Cortex of kidney (tissue), 1 donor: ENCODE measurements at regions not wholly inside any gene's neighbourhood (a gene's known extent, or its start where the extent isn't known, plus 50 kb on each side); places are given as distances from the start of the nearest gene placed in this dataset.
A peak's percentile ranks its signal among the peaks of the same experiment; 100 is the strongest.
"Not testable (repeated sequence)": the region's sequence is repeated elsewhere in the genome, so short reads cannot be mapped to it uniquely, and the experiment has no call there.

Experiments
- DNase-seq: peaks from one replicate; lab custom pipeline; 2025; lab: John Stamatoyannopoulos, UW

DNA sequence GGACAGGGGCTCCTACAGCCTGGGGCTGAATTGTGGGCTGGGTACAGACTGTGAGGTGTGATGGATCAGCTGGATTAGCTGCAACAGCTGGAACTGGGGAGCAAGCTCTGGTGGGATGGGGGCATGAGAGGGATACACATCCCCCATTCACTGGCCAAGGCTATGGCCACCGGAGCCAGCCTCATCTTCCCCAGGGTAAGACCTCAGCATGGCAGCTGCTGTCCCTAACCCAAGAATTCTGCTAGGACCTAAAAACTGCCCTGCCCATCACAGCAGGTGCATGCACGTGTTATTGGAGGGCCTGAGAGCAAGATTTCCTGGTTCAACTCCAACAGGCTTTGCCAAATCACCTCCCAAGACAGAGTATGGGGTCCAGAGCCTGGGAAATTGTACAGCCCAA is 258.6 kb upstream of the AGTR2 start:
- no peak for DNase-seq

DNA sequence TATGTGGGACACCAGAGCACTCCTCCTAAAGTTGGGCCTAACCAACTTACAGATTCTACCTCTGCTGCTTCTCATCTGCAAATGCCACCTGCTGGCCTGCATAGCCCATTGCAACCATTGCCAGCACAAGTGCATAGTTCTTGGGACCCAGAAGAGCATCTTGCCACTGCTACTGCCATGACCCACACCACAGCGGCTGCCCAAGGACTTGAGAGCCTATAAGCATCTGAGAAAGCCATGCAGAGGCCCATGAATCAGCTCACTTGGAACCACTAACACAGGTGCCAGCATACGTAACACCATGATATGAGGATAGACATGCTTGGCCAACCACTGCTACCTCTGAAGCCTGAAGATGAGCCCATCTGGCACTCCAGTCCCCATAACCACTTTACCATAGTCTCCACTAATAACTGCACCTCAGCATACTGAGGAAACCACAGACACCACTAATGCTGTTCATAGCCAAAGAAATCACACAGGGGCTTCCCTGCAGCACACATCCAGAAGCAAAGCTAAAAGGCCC is 258.1 kb upstream of the AGTR2 start:
- DNase-seq: no peak

DNA sequence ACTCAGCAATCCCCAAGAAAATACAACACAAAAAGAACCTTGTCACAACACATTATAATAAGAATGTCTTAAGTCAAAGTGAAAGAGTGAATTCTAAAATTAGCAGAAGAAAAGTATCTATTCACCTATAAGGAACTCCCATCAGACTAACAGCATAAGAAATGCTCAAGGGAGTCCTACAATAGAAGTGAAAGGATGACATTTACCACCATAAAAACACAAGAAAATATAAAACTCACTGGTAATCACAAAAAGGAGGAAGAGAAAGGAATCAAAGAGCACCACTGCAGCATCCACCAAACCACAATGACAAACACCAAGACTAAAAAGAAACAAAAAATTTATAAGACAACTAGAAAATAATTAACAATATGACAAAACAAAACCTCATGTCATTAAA is 257.0 kb upstream of the AGTR2 start:
- no peak for DNase-seq

DNA sequence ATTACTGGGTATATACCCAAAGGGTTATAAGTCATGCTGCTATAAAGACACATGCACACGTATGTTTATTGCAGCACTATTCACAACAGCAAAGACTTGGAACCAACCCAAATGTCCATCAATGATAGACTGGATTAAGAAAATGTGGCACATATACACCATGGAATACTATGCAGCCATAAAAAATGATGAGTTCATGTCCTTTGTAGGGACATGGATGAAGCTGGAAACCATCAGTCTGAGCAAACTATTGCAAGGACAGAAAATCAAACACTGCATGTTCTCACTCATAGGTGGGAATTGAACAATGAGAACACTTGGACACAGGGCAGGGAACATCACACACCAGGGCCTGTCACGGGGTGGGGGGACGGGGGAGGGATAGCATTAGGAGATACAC is 254.9 kb upstream of the AGTR2 start:
- DNase-seq: not testable (repeated sequence)

DNA sequence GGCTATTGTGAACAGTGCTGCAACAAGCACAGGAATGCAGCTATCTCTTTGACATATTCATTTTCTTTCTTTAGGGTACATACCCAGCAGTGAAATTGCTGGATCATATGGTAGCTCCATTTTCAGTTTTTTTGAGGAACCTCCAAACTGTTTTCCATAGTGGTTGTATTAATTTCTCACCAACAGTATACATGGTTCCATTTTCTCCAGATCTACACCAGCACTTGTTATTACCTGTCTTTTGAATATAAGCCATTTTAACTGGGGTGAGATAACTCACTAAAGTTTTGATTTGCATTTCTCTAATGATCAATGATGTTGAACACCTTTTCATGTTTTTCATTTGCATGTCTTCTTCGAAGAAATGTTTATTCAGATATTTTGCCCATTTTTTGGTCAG is 241.1 kb upstream of the AGTR2 start:
- DNase-seq: no peak

DNA sequence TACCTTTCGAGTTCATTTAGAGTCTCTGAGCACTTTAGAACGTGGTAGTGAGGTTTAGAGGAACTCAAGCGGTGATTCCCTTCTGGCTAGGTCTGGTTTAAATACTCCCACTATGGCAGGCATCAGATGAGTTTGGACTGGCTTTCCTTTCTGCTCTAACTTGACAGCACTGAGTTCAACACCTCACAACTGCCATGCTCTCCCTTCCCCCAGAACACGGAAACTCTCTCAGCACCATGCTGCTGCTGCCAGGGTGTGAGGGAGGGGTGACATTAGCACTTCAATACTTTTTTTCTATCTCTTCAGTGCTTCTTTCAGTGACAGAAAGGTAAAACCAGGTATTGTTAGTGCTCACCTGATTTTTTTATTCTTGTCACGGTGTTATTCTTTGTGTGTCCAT is 234.5 kb upstream of the AGTR2 start:
- no peak for DNase-seq

DNA sequence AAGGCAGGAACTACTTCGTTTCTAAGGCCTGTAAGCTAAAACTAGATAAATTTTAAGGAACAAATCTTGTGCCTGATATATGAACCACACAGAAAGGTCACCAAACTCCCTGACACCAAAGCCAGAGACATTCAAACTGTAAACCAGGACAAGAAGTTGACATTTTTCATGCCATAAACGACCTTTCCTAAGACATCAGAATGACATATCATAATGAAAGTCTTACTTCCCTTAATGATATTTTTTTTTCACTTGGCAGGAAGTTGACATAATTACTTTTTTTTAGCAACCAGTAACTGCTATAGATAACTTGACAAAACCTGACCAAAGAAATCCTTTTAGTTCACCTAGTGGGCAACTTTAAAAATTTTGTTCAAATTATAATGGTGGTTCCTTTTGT is 231.5 kb upstream of the AGTR2 start:
- no peak for DNase-seq

DNA sequence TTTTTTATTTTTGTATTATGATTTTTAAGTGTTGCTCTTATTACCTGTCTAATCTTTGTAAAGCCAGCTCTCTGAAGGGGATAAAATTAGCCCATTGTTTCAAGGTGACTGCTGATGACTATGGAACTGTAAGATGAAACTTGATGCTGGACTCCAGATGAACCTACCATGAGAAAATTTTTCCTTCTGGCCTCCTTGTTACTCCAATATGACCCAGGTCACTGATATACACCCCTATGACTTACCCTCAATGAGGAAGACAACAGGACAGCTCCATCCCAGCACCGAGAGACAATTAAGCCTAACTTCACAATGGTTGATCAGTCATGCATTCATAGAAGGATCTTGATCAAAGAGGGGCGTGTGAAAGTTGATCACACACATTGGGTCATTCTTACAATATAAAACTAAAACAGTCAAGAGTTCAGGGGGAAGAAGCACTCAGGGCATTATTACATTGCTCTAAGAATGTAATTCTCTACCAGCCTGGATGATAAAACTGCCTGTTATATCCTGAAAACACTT is 230.8 kb upstream of the AGTR2 start:
- no peak for DNase-seq

DNA sequence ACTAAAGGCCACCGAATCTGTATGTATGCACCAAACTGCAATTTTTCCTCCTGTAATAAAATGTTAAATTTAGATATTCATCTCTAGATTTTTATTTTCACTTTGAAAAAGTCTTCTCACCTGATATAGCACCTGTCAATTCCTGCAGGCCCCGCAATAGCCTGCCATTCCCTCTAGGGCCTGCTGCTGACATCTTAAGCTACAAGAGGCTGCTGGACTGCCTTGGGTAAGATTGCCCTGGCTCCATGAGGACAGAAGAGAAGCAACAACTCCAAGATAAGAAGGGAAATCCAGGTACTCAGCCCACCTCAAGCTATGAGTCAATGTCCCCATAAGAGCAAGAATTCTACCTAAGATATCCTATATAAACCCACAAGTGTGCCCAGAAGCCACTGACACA is 230.2 kb upstream of the AGTR2 start:
- no peak for DNase-seq

DNA sequence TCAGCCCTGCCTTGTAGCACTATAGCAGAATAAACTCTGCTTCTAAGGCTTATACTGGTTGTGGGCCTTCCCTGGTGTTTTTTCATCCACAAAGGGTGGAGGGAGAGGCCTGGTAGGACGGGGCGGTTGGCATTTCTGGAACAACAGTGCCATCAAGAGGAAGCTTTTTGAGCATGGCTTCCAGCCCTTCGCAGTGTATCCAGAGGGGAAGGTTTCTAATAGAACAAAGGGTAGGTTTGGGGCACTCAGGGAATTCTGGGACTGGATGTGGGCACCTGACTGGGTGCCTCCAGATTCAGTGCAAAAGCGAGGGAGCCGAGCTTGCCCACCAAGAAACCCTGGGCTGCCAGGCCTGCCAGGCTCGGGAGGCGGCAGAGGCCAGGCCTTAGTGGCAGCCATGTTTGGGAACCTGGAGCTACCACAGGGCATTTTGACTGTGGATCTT is 229.6 kb upstream of the AGTR2 start:
- DNase-seq: no peak

DNA sequence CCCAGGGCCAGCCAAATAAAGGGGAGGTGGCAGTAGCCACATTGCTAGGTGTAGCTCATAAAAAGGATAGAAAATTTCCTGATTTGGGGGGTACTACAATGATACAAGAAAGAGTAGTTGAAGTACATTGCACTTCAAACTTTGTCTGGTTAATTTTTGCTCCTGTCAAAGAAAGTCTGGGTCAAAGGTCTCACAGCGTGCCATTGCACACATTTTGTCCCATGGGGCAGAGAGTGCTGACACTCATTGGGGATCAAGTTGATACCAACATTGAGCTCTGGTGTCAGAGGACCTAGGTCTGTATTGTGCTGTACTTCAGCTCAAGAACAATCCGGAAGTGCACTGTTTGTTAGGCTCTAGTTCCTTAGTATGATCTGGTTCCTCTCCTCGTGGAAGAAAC is 229.2 kb upstream of the AGTR2 start:
- DNase-seq: no peak

DNA sequence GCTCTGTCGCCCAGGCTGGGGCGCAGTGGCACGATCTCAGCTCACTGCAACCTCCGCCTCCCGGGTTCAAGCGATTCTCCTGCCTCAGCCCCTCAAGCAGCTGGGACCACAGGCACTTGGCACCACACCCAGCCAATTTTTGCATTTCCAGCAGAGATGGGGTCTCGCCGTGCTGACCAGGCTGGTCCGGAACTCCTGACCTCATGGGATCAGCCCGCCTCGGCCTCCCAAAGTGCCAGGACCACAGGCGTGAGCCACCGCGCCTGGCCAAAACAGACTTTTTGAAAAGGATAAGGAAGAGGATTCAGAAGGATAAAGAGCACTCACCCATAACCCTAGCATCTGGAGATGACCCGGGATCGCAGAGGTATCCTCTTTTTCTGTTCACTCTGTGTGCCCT is 224.5 kb upstream of the AGTR2 start:
- no peak for DNase-seq

DNA sequence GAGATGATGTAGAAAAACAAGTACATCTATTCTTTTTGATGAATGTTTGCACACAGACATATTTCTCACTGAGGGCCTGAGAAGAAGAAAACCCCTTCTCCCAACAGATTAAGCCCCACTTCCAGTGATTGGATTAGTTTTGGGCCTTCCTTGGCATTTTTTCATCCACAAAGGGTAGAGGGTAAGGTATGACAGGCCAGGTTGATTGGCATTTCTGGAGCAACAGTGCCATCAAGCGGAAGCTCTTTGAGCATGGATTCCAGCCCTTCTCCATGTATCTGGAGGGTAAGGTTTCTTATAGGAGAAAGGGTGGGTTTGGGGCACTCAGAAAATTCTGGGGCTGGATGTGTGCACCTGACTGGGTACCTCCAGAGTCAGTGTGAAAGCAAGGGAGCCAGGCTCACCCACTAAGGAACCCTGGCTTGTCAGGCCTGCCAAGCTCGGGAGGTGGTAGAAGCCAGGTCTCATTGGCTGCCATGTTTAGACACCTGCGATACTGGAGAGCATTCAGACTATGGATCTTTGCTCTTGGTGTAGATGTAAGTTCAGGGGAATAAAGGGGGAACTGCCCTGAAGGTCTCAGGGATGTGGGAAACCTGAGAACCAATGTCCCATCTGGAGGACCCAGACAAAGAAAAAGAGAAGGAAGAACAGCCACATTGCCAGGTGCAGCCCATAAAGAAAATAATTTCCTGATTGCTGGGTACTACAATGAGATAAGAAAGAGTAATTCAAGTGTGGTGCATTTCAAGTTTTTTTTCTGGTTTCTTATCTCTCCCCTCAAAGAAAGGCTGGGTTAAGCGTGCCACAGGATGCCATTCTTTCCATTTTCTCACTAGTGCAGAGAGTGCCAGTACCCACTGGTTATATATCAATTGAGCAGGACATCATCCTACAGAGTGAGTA is 222.3 kb upstream of the AGTR2 start:
- no peak for DNase-seq

DNA sequence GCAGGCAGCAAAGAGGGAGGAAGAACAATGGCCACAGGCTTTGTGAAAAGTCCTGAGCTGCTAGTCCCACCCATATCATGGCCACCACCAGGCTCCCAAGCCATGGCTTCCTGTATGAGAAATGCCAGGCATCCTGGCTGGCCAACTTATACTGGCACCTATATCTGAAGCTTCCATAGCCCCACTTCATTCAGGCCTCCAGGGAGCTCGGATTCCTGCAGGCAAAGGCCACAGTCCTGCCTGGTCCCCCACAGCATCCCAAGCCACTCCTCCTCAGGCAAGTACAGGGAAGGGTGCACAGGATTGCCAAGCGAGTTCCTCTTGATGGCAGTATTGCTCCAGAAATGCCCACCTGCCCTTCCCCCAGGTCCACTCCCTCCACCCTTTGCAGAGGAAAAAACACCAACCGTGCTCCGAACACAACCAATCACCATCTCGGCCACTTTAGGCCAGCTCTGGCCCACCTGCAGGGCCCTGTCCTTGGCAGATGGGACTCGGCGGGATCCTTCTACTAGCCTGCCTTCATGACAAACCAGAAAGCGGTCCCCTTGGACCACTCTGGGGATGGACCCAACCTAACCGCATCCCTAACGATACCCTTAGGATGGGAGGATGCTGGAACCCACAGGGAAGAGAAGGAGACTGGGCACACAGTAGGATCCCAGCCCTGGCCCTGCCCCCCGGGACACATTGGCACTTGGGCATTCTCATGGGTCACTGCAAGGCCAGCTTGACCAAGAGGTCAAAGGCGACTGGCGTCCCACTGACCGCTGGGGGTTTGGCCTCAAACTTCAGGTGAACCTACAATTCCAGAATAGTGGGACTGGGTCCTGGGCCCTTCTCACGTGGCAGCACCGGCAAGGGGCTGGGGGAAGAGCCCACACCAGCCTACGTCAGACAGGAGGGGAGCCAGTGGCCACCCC is 220.4 kb upstream of the AGTR2 start:
- peak; percentile 4 for DNase-seq

DNA sequence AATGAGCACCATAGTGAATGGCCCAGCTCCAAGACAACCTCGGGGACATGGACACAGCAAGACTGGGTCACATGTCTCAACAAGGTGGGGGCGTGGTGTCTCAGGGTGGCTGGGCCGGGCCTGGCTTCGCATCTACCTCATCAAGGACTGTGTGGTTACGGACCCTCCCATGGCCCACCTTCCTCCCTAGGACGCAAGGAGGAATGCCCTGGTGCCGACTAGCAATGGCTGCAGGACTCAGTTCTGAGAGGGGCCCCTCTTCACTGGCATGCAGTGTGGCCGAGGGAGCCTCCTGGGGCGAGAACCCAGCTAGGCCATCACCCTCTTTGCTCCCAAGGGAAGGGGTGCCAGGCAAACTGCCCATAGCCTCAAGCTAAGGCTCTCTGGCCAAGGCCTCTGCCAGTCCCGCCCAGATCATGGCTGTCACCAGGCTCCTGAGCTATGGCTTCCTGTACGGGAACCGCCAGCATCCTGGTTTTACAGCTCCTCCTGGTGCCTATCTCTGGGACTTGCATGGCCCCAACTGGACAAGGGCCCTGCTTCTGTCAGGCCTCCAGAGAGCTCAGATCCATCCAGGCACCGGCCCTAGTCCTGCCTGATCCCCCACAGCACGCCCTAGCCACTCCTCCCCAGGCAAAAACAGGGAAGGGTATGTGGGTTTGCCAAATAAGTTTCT is 218.0 kb upstream of the AGTR2 start:
- no peak for DNase-seq

DNA sequence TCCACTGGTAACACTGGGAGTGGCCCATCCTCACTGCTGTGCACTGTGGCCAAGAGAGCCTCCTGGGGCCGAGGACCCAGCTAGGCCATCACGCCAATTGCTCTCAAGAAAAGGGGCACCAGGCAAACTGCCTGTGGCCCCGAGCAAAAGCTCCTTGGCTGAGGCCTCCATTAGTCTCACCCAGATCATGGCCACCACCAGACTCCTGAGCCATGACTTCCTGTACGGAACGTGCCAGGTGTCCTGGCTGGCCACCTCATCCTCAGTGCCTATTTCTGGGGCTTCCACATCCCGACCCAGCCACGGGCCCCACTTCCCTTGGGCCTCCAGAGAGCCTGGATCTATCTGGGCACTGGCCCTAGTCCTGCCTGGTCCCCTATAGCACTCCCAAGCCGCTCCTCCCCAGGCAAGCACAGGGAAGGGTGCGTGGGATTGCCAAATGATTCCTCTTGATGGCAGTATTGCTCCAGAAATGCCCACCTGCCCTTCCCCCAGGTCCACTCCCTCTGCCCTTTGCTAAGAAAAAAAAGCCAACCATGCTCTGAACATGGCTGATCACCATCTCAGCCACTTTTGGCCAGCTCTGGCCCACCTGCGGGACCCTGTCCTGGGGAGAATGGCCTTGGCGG is 212.6 kb upstream of the AGTR2 start:
- no peak for DNase-seq

DNA sequence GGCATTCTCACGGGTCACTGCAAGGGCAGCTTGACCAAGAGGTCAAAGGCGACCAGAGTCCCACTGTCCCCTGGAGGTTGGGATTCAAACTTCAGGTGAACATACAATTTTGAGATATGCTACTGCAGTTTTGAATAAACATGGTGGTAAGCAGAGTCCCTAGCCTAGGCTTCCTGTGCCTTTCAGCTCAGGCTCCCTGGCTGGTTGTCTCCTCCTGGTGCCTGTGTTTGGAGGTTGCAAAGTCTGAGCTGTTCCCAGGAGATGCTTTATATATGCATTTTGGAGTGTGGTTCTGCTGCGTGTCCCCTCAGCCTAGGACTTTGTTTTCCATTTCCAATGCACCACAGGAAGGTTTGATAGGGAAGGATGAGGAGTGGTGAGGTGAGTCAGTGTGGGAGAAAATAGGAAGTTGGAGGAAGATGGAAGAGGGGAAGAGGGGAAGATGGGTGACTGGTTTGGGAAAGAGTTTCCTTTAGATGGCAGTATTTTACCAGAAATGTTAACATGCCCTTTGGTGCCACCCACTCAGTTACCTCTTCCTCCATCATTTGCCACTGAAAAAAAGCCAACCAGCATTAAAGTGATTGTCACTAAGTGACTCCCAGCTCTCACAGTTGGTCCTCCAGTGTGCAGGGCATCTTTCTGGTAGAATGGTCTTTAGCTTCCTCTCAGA is 211.7 kb upstream of the AGTR2 start:
- DNase-seq: no peak

DNA sequence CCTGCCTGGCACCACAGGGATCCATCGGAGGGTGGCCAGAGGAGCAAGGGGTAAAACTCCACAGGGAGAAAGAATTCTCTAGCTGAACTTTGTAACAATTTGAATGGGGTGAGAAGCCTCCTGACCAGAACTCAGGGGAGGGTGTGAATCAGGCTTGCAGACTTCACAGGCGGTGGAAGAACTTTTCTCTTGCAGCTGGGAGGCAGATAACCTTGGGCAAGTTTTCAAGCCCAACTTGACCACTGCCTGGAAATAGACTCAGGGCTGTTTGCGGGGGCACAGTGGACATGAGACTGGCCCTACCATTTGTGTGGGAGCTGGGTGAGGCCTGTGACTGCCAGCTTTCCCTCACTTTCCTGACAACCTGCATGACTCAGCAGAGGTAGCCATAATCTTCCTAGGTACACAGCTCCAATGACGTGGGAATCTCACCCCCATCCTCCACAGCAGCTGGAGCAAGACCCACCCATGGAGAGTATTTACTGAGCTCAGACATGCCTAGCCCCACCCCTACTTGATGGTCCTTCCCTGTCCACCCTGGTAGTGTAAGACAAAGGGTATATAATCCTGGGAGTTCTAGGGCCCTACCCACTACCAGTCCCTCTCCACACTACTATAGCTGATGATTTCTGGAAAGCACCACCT is 210.0 kb upstream of the AGTR2 start:
- no peak for DNase-seq

DNA sequence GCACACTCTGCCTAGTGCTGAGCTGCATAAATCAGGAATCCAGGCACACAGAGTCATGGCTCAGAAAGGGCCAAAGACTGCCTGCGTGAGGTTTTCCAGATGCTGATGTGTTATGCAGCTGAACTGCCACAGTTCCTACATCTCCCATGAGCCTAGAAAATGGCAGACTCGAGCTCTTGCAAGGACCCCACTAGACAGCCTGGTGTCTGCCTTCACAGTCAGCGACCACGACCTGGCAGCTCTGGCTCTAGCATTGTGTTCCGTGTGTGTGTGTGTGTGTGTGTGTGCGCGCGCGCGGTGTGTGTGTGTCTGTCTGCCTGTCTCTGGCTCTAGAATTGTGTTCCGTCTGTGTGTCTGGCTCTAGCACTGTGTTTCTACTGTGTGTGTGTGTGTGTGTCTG is 203.6 kb upstream of the AGTR2 start:
- no peak for DNase-seq
